CD8-positive, alpha-beta memory T cell (primary cell): ENCODE measurements at regions not wholly inside any gene's neighbourhood (a gene's known extent, or its start where the extent isn't known, plus 50 kb on each side); places are given as distances from the start of the nearest gene placed in this dataset.
"Not testable (repeated sequence)": the region's sequence is repeated elsewhere in the genome, so short reads cannot be mapped to it uniquely, and the experiment has no call there.

Source experiments
- CTCF ChIA-PET: fragments of 350-600 bp; sonication (Branson Sonifier 250); formaldehyde crosslinking; loops from one replicate; lab custom pipeline; 2021; ENCODE audit warnings: antibody characterized with exemption; lab: Charles Lee
- POLR2A ChIA-PET: fragments of 350-600 bp; sonication (Branson Sonifier 250); formaldehyde crosslinking; loops from one replicate; lab custom pipeline; 2021; ENCODE audit warnings: antibody characterized with exemption; lab: Charles Lee
- DNase-seq, 5 donors: peaks; one replicate each; pipeline versions ENCODE4 v3.0.0 to v3.0.0-alpha.2; 2020 to 2022; ENCODE audit warnings: mixed read lengths in 1 of 5
- H3K27ac ChIP-seq: one replicate; pipeline ENCODE4 v1.7.0; 2013; ENCODE audit warnings: low read depth, mild to moderate bottlenecking, low read length, moderate library complexity
- H3K27me3 ChIP-seq: 2 replicates; pipeline ENCODE4 v1.7.0; 2013; ENCODE audit warnings: low read length, mild to moderate bottlenecking; ENCODE audit not compliant: insufficient read depth, poor library complexity, severe bottlenecking
- H3K36me3 ChIP-seq: 2 replicates; pipeline ENCODE4 v1.7.0; 2013; ENCODE audit warnings: mild to moderate bottlenecking, low read length, moderate library complexity; ENCODE audit not compliant: insufficient read depth
- H3K4me1 ChIP-seq: 2 replicates; pipeline ENCODE4 v1.7.0; 2013; ENCODE audit warnings: mild to moderate bottlenecking, low read length, moderate library complexity; ENCODE audit not compliant: insufficient read depth
- H3K4me3 ChIP-seq: 2 replicates; pipeline ENCODE4 v1.7.0; 2013; ENCODE audit warnings: mild to moderate bottlenecking, low read length
- H3K9me3 ChIP-seq: 2 replicates; pipeline ENCODE4 v1.7.0; 2013; ENCODE audit warnings: mild to moderate bottlenecking, low read length
- H3K27ac Mint-ChIP-seq, 8 donors: one replicate each; pipeline ENCODE4 v1.8.0; 2020 to 2021; ENCODE audit warnings: mixed read lengths in 8 of 8, mild to moderate bottlenecking in 6 of 8, inconsistent platforms in 3 of 8, moderate library complexity in 3 of 8
- H3K27me3 Mint-ChIP-seq, 2 donors: one replicate each; pipeline ENCODE4 v1.8.0; 2020 to 2021; ENCODE audit warnings: mixed read lengths in 2 of 2, mild to moderate bottlenecking in 1 of 2, moderate library complexity in 1 of 2
- H3K36me3 Mint-ChIP-seq, 3 donors: one replicate each; pipeline ENCODE4 v1.8.0; 2020 to 2021; ENCODE audit warnings: mixed read lengths in 3 of 3, inconsistent platforms in 1 of 3, mild to moderate bottlenecking in 1 of 3
- H3K4me1 Mint-ChIP-seq, 3 donors: one replicate each; pipeline ENCODE4 v1.8.0; 2020 to 2021; ENCODE audit warnings: mixed read lengths in 3 of 3, inconsistent platforms in 1 of 3, mild to moderate bottlenecking in 1 of 3
- H3K4me3 Mint-ChIP-seq, 7 donors: one replicate each; pipeline ENCODE4 v1.8.0; 2020 to 2021; ENCODE audit warnings: mixed read lengths in 7 of 7, mild to moderate bottlenecking in 6 of 7, moderate library complexity in 4 of 7, inconsistent platforms in 2 of 7
- H3K9me3 Mint-ChIP-seq, 5 donors: one replicate each; pipeline ENCODE4 v1.8.0; 2020 to 2022; ENCODE audit warnings: mixed read lengths in 5 of 5, mild to moderate bottlenecking in 3 of 5, moderate library complexity in 2 of 5, inconsistent platforms in 1 of 5

DNA sequence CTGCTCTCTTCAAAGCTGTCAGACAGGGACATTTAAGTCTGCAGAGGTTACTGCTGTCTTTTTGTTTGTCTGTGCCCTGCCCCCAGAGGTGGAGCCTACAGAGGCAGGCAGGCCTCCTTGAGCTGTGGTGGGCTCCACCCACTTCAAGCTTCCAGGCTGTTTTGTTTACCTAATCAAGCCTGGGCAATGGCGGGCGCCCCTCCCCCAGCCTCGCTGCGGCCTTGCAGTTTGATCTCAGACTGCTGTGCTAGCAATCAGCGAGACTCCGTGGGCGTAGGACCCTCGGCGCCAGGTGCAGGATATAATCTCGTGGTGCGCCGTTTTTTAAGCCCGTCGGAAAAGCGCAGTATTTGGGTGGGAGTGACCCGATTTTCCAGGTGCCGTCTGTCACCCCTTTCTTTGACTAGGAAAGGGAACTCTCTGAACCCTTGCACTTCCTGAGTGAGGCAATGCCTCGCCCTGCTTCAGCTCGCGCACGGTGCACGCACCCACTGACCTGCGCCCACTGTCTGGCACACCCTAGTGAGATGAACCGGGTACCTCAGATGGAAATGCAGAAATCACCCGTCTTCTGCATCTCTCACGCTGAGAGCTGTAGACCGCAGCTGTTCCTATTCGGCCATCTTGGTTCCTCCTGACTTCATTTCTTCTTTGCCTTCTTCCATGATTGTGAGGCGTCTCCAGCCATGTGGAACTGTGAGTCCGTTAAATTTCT, 93.5 kb upstream of the EYA4 start:
- CTCF ChIA-PET, H3K27ac Mint-ChIP-seq, H3K27ac ChIP-seq, H3K27me3 ChIP-seq, H3K9me3 Mint-ChIP-seq, DNase-seq, H3K4me1 Mint-ChIP-seq, H3K27me3 Mint-ChIP-seq, POLR2A ChIA-PET, H3K4me3 ChIP-seq, H3K36me3 ChIP-seq, H3K4me3 Mint-ChIP-seq, H3K4me1 ChIP-seq, H3K36me3 Mint-ChIP-seq, H3K9me3 ChIP-seq: not testable (repeated sequence)

GRCh38 chr6:133156689-133157088, 84.5 kb upstream of the EYA4 start:
- H3K27ac Mint-ChIP-seq = no peak overlapping the region
- Histone ChIP-seq H3K4me1 (no peaks in the 10 kb centered on the region), H3K27me3 (no peaks in the 10 kb centered on the region), H3K27ac (no peak overlapping the region), H3K36me3 (no peaks in the 10 kb centered on the region), H3K9me3 (no peaks in the 10 kb centered on the region), H3K4me3 (no peak overlapping the region)
- H3K9me3 Mint-ChIP-seq = peaks cover 0 to 2% (median 0%) of the 10 kb centered on the region in 5 donors
- H3K27me3 Mint-ChIP-seq = no peaks in the 10 kb centered on the region
- H3K36me3 Mint-ChIP-seq = no peaks in the 10 kb centered on the region
- no peak for DNase-seq
- H3K4me3 Mint-ChIP-seq = no peak overlapping the region
- H3K4me1 Mint-ChIP-seq = no peaks in the 10 kb centered on the region
- ChIA-PET POLR2A (no interaction called here), CTCF (no interaction called here)

GRCh38 chr6:133157995-133158394, 83.2 kb upstream of the EYA4 start:
- Mint-ChIP-seq H3K27ac (no peak overlapping the region), H3K4me3 (no peak overlapping the region), H3K36me3 (no peaks in the 10 kb centered on the region), H3K27me3 (no peaks in the 10 kb centered on the region), H3K9me3 (peaks cover 0 to 2% (median 0%) of the 10 kb centered on the region in 5 donors), H3K4me1 (no peaks in the 10 kb centered on the region)
- Histone ChIP-seq H3K4me1 (no peaks in the 10 kb centered on the region), H3K9me3 (no peaks in the 10 kb centered on the region), H3K27ac (no peak overlapping the region), H3K36me3 (no peaks in the 10 kb centered on the region), H3K4me3 (no peak overlapping the region), H3K27me3 (no peaks in the 10 kb centered on the region)
- ChIA-PET POLR2A (no interaction called here), CTCF (no interaction called here)
- no peak for DNase-seq

GRCh38 chr6:133159255-133159795, 81.8 kb upstream of the EYA4 start:
- no peaks in the 10 kb centered on the region for H3K4me1 ChIP-seq
- no peak overlapping the region for H3K27ac Mint-ChIP-seq
- no peaks in the 10 kb centered on the region for H3K36me3 ChIP-seq
- ChIA-PET CTCF (no interaction called here), POLR2A (no interaction called here)
- peaks cover 0 to 5% (median 0%) of the 10 kb centered on the region in 5 donors for H3K9me3 Mint-ChIP-seq
- no peaks in the 10 kb centered on the region for H3K36me3 Mint-ChIP-seq
- H3K4me1 Mint-ChIP-seq = no peaks in the 10 kb centered on the region
- H3K9me3 ChIP-seq = no peaks in the 10 kb centered on the region
- no peak overlapping the region for H3K4me3 ChIP-seq
- H3K4me3 Mint-ChIP-seq = no peak overlapping the region
- no peak overlapping the region for H3K27ac ChIP-seq
- no peaks in the 10 kb centered on the region for H3K27me3 ChIP-seq
- H3K27me3 Mint-ChIP-seq = no peaks in the 10 kb centered on the region
- DNase-seq = no peak

GRCh38 chr6:133160536-133160935, 80.6 kb upstream of the EYA4 start:
- no peaks in the 10 kb centered on the region for H3K27me3 Mint-ChIP-seq
- DNase-seq = no peak
- no peak overlapping the region for H3K27ac Mint-ChIP-seq
- H3K27me3 ChIP-seq = no peaks in the 10 kb centered on the region
- H3K4me3 ChIP-seq = no peak overlapping the region
- H3K9me3 Mint-ChIP-seq = peaks cover 0 to 7% (median 0%) of the 10 kb centered on the region in 5 donors
- no peaks in the 10 kb centered on the region for H3K4me1 ChIP-seq
- H3K27ac ChIP-seq = no peak overlapping the region
- H3K9me3 ChIP-seq = no peaks in the 10 kb centered on the region
- no peaks in the 10 kb centered on the region for H3K36me3 Mint-ChIP-seq
- CTCF ChIA-PET = no interaction called here
- POLR2A ChIA-PET = no interaction called here
- H3K4me1 Mint-ChIP-seq = no peaks in the 10 kb centered on the region
- no peak overlapping the region for H3K4me3 Mint-ChIP-seq
- H3K36me3 ChIP-seq = no peaks in the 10 kb centered on the region

GRCh38 chr6:133165235-133165634, 75.9 kb upstream of the EYA4 start:
- no peaks in the 10 kb centered on the region for H3K4me1 Mint-ChIP-seq
- no peaks in the 10 kb centered on the region for H3K27me3 Mint-ChIP-seq
- no peak overlapping the region for H3K4me3 Mint-ChIP-seq
- ChIA-PET CTCF (no interaction called here), POLR2A (no interaction called here)
- Histone ChIP-seq H3K4me1 (no peaks in the 10 kb centered on the region), H3K27me3 (no peaks in the 10 kb centered on the region), H3K27ac (no peak overlapping the region), H3K9me3 (no peaks in the 10 kb centered on the region), H3K36me3 (no peaks in the 10 kb centered on the region), H3K4me3 (no peak overlapping the region)
- DNase-seq = no peak
- peaks cover 0 to 5% (median 0%) of the 10 kb centered on the region in 5 donors for H3K9me3 Mint-ChIP-seq
- H3K36me3 Mint-ChIP-seq = no peaks in the 10 kb centered on the region
- H3K27ac Mint-ChIP-seq = no peak overlapping the region

- Histone ChIP-seq H3K27ac (no peak overlapping the region), H3K4me1 (no peaks in the 10 kb centered on the region), H3K27me3 (no peaks in the 10 kb centered on the region), H3K4me3 (no peak overlapping the region), H3K9me3 (no peaks in the 10 kb centered on the region), H3K36me3 (no peaks in the 10 kb centered on the region)
- Mint-ChIP-seq H3K36me3 (no peaks in the 10 kb centered on the region), H3K27me3 (no peaks in the 10 kb centered on the region), H3K9me3 (peaks cover 0 to 5% (median 0%) of the 10 kb centered on the region in 5 donors), H3K4me3 (no peak overlapping the region), H3K4me1 (no peaks in the 10 kb centered on the region), H3K27ac (no peak overlapping the region)
- no peak for DNase-seq
- ChIA-PET POLR2A (no interaction called here), CTCF (no interaction called here)
These were observed 74.4 kb upstream of the EYA4 start for GRCh38 chr6:133166766-133167165.

GRCh38 chr6:133169901-133170300, 71.3 kb upstream of the EYA4 start:
- Mint-ChIP-seq H3K36me3 (no peaks in the 10 kb centered on the region), H3K4me1 (no peaks in the 10 kb centered on the region), H3K27ac (no peak overlapping the region), H3K9me3 (peaks cover 0 to 3% (median 0%) of the 10 kb centered on the region in 5 donors), H3K27me3 (no peaks in the 10 kb centered on the region), H3K4me3 (no peak overlapping the region)
- H3K9me3 ChIP-seq = no peaks in the 10 kb centered on the region
- ChIA-PET POLR2A (no interaction called here), CTCF (no interaction called here)
- H3K27ac ChIP-seq = no peak overlapping the region
- DNase-seq = no peak
- no peaks in the 10 kb centered on the region for H3K36me3 ChIP-seq
- no peaks in the 10 kb centered on the region for H3K27me3 ChIP-seq
- no peaks in the 10 kb centered on the region for H3K4me1 ChIP-seq
- H3K4me3 ChIP-seq = no peak overlapping the region
